ENCODE measurements at regions not wholly inside any gene's neighbourhood (a gene's known extent, or its start where the extent isn't known, plus 50 kb on each side); places are given as distances from the start of the nearest gene placed in this dataset.

- no peak for DNase-seq (ENCODE audit: extremely low read depth, low read depth)
Observed at GRCh38 chr2:193743089-193743488, 1548.4 kb upstream of the TMEFF2 start.

GRCh38 chr2:193738892-193739291 lies 1544.2 kb upstream of the TMEFF2 start:
- DNase-seq (ENCODE audit: extremely low read depth, low read depth), result no peak

GRCh38 chr2:193712912-193713311 lies 1518.2 kb upstream of the TMEFF2 start:
- DNase-seq (ENCODE audit: extremely low read depth, low read depth), result no peak

- DNase-seq (ENCODE audit: extremely low read depth, low read depth), result no peak
Observed at GRCh38 chr2:193703411-193703810, 1508.7 kb upstream of the TMEFF2 start.

- no peak for DNase-seq (ENCODE audit: extremely low read depth, low read depth)
Observed at GRCh38 chr2:193701484-193701883, 1506.8 kb upstream of the TMEFF2 start.

GRCh38 chr2:193695367-193695766 lies 1500.6 kb upstream of the TMEFF2 start:
- DNase-seq (ENCODE audit: extremely low read depth, low read depth), result peak; percentile 33

- no peak for DNase-seq (ENCODE audit: extremely low read depth, low read depth)
Observed at GRCh38 chr2:193693758-193694157, 1499.0 kb upstream of the TMEFF2 start.

GRCh38 chr2:193690572-193690971 lies 1495.8 kb upstream of the TMEFF2 start:
- DNase-seq (ENCODE audit: extremely low read depth, low read depth), result no peak

- DNase-seq (ENCODE audit: extremely low read depth, low read depth), result no peak
Observed at GRCh38 chr2:193687195-193687594, 1492.5 kb upstream of the TMEFF2 start.

GRCh38 chr2:193679847-193680246 lies 1485.1 kb upstream of the TMEFF2 start:
- no peak for DNase-seq (ENCODE audit: extremely low read depth, low read depth)

GRCh38 chr2:193670478-193670877 lies 1475.7 kb upstream of the TMEFF2 start:
- no peak for DNase-seq (ENCODE audit: extremely low read depth, low read depth)

GRCh38 chr2:193668557-193669323 lies 1474.0 kb upstream of the TMEFF2 start:
- DNase-seq (ENCODE audit: extremely low read depth, low read depth), result no peak

- DNase-seq (ENCODE audit: extremely low read depth, low read depth), result no peak
Observed at GRCh38 chr2:193627927-193628272, 1433.2 kb upstream of the TMEFF2 start.

GRCh38 chr2:193627187-193627926 lies 1432.6 kb upstream of the TMEFF2 start:
- no peak for DNase-seq (ENCODE audit: extremely low read depth, low read depth)

GRCh38 chr2:193608451-193608850 lies 1413.7 kb upstream of the TMEFF2 start:
- DNase-seq (ENCODE audit: extremely low read depth, low read depth), result no peak

- DNase-seq (ENCODE audit: extremely low read depth, low read depth), result no peak
Observed at GRCh38 chr2:193590831-193591230, 1396.1 kb upstream of the TMEFF2 start.

- DNase-seq (ENCODE audit: extremely low read depth, low read depth), result peak; percentile 19
Observed at GRCh38 chr2:193584522-193584938, 1389.8 kb upstream of the TMEFF2 start.

GRCh38 chr2:193583638-193584400 lies 1389.1 kb upstream of the TMEFF2 start:
- peak; percentile 13 for DNase-seq (ENCODE audit: extremely low read depth, low read depth)

GRCh38 chr2:193581807-193582206 lies 1387.1 kb upstream of the TMEFF2 start:
- DNase-seq (ENCODE audit: extremely low read depth, low read depth), result no peak

- no peak for DNase-seq (ENCODE audit: extremely low read depth, low read depth)
Observed at GRCh38 chr2:193580176-193580950, 1385.6 kb upstream of the TMEFF2 start.

- no peak for DNase-seq (ENCODE audit: extremely low read depth, low read depth)
Observed at GRCh38 chr2:193566886-193567285, 1372.2 kb upstream of the TMEFF2 start.

Data from NCI-H460 (cell line).